ENCODE measurements at regions not wholly inside any gene's neighbourhood (a gene's known extent, or its start where the extent isn't known, plus 50 kb on each side); places are given as distances from the start of the nearest gene placed in this dataset.

DNA sequence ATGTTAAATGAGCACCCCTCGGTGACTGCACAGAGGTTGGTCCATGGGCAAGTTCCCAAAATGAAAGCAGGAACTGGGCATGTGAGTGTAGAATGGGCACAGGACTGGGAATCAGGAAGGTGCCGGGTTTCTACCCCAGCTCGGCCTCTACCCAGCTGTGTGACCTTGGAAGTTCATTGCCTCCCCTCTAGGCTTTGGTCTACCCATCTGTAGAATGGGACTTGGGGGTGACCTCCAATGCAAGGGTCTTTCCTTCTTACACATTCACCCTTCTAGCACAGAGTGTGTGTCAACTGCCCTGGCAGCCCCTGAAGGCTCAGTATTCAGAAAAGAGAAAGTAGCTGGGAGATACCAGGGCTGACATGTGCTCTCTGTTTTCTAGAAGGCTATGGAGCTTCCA lies 72.3 kb upstream of the PIAS1 start:
- DNase-seq (ENCODE audit: low spot score) (no peak), ATAC-seq (ENCODE audit: low FRiP score) (no peak)
- TF ChIP-seq, protein P1, sequence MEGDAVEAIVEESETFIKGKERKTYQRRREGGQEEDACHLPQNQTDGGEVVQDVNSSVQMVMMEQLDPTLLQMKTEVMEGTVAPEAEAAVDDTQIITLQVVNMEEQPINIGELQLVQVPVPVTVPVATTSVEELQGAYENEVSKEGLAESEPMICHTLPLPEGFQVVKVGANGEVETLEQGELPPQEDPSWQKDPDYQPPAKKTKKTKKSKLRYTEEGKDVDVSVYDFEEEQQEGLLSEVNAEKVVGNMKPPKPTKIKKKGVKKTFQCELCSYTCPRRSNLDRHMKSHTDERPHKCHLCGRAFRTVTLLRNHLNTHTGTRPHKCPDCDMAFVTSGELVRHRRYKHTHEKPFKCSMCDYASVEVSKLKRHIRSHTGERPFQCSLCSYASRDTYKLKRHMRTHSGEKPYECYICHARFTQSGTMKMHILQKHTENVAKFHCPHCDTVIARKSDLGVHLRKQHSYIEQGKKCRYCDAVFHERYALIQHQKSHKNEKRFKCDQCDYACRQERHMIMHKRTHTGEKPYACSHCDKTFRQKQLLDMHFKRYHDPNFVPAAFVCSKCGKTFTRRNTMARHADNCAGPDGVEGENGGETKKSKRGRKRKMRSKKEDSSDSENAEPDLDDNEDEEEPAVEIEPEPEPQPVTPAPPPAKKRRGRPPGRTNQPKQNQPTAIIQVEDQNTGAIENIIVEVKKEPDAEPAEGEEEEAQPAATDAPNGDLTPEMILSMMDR (IDR thresholded peaks at IDR 0.05), result no peak

DNA sequence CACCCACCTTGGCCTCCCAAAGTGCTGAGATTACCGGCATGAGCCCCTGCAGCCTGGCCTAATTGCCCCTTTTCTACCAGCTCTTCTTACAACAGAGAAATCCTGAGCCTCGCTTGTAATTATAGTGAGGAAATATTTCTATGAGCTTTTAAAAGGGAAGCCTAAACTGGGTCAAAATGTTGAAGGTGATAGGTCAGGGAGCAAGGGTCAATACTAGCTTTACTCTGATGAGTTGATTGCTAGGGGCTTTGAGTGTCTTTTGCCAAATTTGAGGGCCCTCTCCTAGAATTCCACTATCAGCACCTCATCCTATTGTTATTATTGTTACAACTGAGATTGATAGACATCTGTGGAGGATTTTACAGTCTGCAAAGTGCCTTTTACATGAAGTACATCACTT lies 62.4 kb upstream of the PIAS1 start:
- TF ChIP-seq, protein P1 (IDR thresholded peaks at IDR 0.05), result no peak
- ATAC-seq (ENCODE audit: low FRiP score) (no peak), DNase-seq (ENCODE audit: low spot score) (no peak)

DNA sequence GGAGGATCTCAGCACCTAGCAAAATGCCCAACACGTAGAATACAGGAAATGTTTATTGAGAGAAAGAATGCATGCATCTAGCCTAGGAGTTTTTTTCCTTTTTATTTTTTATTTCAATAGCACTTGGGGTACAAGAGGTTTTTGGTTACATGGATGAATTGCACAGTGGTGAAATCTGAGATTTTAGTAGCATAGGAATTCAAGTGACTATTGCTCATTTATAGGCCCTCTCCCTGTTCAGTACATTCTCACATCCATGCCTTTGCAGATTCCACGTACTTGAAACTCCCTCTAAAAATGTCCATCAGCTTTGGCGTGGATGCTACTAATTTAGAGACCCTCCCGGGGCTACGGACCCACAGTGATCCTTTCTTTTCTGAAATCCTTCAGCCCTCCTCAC lies 61.7 kb upstream of the PIAS1 start:
- no peak for ATAC-seq (ENCODE audit: low FRiP score)
- TF ChIP-seq, protein P1 (IDR thresholded peaks at IDR 0.05), result no peak
- no peak for DNase-seq (ENCODE audit: low spot score)

DNA sequence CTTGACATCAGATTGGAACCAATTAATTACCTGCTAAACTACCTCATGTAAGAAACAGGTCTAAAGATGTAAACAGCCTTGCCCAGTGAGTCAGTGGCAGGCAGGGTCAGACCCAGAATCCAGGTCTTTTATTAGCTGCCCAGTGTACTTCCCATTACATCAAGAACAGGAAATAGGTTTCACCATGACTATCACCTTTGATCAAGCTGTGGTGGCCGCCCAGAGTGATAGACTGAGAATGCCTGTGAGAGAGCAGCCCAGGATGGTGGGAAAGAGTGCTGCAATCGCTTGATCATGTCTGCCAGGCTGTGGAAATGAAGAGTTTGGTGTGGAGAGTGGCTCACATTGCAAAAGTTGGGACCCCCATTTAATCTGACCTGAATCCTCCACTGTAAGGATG lies 61.3 kb upstream of the PIAS1 start:
- TF ChIP-seq, protein P1 (IDR thresholded peaks at IDR 0.05), result no peak
- ATAC-seq (ENCODE audit: low FRiP score), result no peak
- DNase-seq (ENCODE audit: low spot score), result no peak

DNA sequence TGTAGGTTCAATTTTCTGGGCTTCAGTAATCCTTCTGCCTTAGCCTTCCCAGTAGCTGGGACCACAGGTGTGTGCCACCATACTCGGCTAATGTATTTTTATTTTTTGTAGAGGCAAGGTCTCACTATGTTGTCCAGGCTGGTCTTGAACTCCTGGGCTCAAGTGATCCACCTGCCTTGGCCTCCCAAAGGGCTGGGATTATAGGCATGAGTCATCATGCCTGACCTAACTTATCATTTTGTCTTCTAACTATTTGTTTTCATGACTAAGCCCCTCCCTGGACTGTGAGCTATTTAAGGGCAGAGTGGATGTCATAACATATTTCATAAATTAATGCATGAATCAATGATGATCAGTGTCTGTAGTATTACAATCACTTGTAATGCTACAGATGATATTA lies 56.1 kb upstream of the PIAS1 start:
- peak; percentile 71 for ATAC-seq (ENCODE audit: low FRiP score)
- TF ChIP-seq, protein P1 (IDR thresholded peaks at IDR 0.05), result no peak
- no peak for DNase-seq (ENCODE audit: low spot score)

DNA sequence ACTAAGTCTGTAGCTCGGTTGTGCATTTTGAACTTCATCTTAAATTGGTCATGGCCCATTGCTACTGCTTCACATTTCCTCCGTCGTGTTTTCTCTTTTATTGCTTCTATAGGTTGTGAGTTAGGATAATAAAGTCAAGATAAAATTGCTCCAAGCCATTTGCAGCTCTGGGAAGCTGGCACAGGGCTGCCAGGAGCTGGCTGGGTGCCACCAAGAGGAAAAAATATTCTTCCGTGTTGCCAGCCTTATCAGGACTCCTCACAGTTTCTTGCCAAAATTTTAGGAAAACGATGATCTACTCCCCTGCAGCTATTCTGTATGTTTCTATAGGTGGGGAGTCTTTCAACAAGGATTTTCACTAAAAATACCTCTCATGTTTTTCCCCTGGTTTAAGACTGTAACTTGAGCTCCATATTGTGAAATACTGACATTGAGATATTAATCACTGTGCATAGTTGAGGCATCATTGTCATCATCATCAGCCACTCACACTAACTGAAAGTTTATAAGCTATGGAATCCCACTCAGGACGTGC lies 55.4 kb upstream of the PIAS1 start:
- ATAC-seq (ENCODE audit: low FRiP score) (peak; percentile 54), DNase-seq (ENCODE audit: low spot score) (no peak)
- TF ChIP-seq, protein P1 (IDR thresholded peaks at IDR 0.05), result no peak

DNA sequence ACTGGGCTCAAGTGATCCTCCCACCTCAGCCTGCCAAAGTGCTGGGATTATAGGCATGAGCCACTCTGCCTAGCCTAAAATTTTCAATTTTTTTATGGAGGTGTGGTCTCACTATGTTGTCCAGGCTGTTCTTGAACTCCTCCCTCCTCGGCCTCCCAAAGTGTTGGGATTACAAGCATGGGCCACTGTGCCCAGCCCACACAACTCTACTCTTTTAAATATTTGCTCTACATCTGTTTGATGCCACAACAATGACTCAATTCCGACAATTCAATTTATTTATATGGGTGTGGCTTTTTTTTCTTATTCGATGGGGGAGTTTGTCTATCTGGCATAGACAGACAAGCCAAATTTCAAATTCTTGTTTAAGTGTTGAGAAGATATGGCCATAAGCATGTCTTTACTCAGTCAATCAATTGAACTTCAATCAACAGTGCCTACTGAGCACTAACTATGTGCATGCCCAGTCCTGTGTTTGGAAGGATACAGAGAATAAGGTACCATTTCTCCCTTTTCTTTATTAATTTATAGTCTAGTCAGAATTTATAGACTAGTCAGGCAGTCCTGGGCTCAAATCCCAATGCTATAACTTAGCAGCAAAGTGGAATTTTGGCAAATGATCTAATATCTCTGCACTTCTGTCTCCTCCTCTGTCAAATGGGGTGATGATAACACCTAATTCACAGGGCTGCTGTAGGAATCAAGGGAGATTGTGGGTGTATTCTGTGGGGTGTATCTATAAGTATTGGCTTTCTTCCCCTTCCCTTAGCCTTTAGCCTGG lies 54.6 kb upstream of the PIAS1 start:
- TF ChIP-seq, protein P1 (IDR thresholded peaks at IDR 0.05), result no peak
- ATAC-seq (ENCODE audit: low FRiP score), result peak; percentile 34
- no peak for DNase-seq (ENCODE audit: low spot score)

Measured in omental fat pad (tissue), 3 donors.